ENCODE measurements at regions not wholly inside any gene's neighbourhood (a gene's known extent, or its start where the extent isn't known, plus 50 kb on each side); places are given as distances from the start of the nearest gene placed in this dataset.

DNA sequence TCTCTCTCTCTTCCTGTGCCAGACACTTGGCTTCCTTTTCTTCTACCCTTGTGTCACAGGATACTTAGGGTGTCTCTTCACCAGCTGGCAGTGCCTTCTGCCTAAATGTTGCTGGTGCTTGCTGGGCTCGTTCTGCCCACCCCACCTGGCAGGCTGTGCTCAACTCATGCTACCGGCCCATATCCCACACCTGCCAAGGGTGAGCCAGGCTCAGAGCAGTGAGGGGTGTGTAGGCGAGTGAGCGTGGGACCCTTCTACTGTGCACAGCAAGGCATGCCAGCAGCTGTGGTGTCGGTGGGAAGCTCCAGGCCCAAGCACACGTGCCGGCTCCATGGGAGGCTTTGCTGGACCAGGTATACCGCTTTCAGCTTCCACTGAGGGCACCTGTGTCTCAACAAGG is 1626.7 kb upstream of the ACO1 start:
- TF ChIP-seq, protein P1, sequence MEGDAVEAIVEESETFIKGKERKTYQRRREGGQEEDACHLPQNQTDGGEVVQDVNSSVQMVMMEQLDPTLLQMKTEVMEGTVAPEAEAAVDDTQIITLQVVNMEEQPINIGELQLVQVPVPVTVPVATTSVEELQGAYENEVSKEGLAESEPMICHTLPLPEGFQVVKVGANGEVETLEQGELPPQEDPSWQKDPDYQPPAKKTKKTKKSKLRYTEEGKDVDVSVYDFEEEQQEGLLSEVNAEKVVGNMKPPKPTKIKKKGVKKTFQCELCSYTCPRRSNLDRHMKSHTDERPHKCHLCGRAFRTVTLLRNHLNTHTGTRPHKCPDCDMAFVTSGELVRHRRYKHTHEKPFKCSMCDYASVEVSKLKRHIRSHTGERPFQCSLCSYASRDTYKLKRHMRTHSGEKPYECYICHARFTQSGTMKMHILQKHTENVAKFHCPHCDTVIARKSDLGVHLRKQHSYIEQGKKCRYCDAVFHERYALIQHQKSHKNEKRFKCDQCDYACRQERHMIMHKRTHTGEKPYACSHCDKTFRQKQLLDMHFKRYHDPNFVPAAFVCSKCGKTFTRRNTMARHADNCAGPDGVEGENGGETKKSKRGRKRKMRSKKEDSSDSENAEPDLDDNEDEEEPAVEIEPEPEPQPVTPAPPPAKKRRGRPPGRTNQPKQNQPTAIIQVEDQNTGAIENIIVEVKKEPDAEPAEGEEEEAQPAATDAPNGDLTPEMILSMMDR (IDR thresholded peaks at IDR 0.05) = no peak
- TF ChIP-seq POLR2AphosphoS5 (IDR thresholded peaks at IDR 0.05) (no peak), POLR2A (IDR thresholded peaks at IDR 0.05) (no peak)

All from prostate gland (tissue), 2 donors.